OCI-LY7 (cell line): ENCODE measurements at regions not wholly inside any gene's neighbourhood (a gene's known extent, or its start where the extent isn't known, plus 50 kb on each side); places are given as distances from the start of the nearest gene placed in this dataset.

ENCODE experiments used
- EZH2phosphoT487 ChIP-seq: fragments of 200-600 bp; sonication (generic); IDR thresholded peaks from 2 replicates; pipeline ENCODE4 v1.6.1; 2018; ENCODE audit warnings: low read depth, borderline replicate concordance, mild to moderate bottlenecking, mixed run types, antibody characterized with exemption, low read length, moderate library complexity, mixed read lengths
- TF ChIP-seq, protein P1 (sequence below): fragments of 200-600 bp; sonication (generic); conservative IDR thresholded peaks from 2 replicates; pipeline ENCODE4 v1.5.1; 2014; ENCODE audit warnings: mild to moderate bottlenecking, antibody characterized with exemption, low read length, moderate library complexity, mixed read lengths

DNA sequence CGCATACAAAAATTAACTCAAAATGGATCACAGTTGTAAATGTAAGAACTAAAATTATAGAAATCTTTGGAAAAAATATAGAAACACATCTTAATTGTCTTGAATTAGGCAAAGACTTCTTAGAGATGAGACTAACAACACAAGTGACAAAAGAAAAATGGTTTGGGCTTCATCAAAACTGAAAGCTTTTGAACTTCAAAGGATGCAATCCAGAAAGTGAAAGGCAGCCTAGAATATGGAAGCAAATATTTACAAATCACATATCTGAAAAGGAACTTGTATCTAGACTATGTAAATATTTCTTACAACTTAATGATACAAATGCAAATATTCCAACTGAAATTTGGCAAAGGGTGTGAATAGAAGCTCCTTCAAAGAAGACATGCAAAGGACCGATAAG is 582.8 kb upstream of the ZEB2 start:
- no peak for TF ChIP-seq EZH2phosphoT487
- TF ChIP-seq, protein P1, sequence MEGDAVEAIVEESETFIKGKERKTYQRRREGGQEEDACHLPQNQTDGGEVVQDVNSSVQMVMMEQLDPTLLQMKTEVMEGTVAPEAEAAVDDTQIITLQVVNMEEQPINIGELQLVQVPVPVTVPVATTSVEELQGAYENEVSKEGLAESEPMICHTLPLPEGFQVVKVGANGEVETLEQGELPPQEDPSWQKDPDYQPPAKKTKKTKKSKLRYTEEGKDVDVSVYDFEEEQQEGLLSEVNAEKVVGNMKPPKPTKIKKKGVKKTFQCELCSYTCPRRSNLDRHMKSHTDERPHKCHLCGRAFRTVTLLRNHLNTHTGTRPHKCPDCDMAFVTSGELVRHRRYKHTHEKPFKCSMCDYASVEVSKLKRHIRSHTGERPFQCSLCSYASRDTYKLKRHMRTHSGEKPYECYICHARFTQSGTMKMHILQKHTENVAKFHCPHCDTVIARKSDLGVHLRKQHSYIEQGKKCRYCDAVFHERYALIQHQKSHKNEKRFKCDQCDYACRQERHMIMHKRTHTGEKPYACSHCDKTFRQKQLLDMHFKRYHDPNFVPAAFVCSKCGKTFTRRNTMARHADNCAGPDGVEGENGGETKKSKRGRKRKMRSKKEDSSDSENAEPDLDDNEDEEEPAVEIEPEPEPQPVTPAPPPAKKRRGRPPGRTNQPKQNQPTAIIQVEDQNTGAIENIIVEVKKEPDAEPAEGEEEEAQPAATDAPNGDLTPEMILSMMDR, result no peak
